Gastroesophageal sphincter (tissue), 4 donors: ENCODE measurements at regions not wholly inside any gene's neighbourhood (a gene's known extent, or its start where the extent isn't known, plus 50 kb on each side); places are given as distances from the start of the nearest gene placed in this dataset.

Source experiments
- ATAC-seq: fragments of 150-250 bp; one replicate; pipeline ENCODE4 v1.9.1; 2016; ENCODE audit warnings: mild to moderate bottlenecking, moderate library complexity
- H3K27ac ChIP-seq, 4 donors: fragments of 200-600 bp; sonication (generic) in 3 of 4; 1 replicate in 3 of 4; 2 replicates in 1 of 4; pipeline ENCODE4 v1.5.1; 2016 to 2019
- H3K27me3 ChIP-seq: fragments of 200-600 bp; sonication (generic); one replicate; pipeline ENCODE4 v1.5.1; 2019
- H3K36me3 ChIP-seq, 2 donors: fragments of 200-600 bp; sonication (generic); one replicate each; pipeline ENCODE4 v1.5.1; 2019; ENCODE audit warnings: control low read depth in 1 of 2
- H3K4me1 ChIP-seq, 3 donors: fragments of 200-600 bp; sonication (generic); 1 replicate in 2 of 3; 2 replicates in 1 of 3; pipeline ENCODE4 v1.5.1; 2016 to 2019; ENCODE audit warnings: control low read depth in 2 of 3
- H3K4me3 ChIP-seq, 2 donors: fragments of 200-600 bp; sonication (generic); one replicate each; pipeline ENCODE4 v1.5.1; 2019; ENCODE audit warnings: mild to moderate bottlenecking in 1 of 2, moderate library complexity in 1 of 2
- H3K9me3 ChIP-seq, 3 donors: fragments of 200-600 bp; sonication (generic); one replicate each; pipeline ENCODE4 v1.5.1; 2017 to 2019; ENCODE audit warnings: control low read depth in 2 of 3
- EP300 ChIP-seq: sonication (generic); formaldehyde crosslinking; IDR thresholded peaks from one replicate; pipeline ENCODE4 v1.6.1; 2017; ENCODE audit warnings: antibody characterized with exemption, mild to moderate bottlenecking
- POLR2A ChIP-seq, 2 donors: fragments of 450-650 bp; IDR thresholded peaks; one replicate each; pipeline ENCODE4 v1.6.1; 2017; ENCODE audit warnings: antibody characterized with exemption in 2 of 2, mild to moderate bottlenecking in 2 of 2, moderate library complexity in 1 of 2
- POLR2AphosphoS5 ChIP-seq: sonication (generic); formaldehyde crosslinking; IDR thresholded peaks from one replicate; pipeline ENCODE4 v1.6.1; 2017; ENCODE audit warnings: antibody characterized with exemption
- WGBS, 2 donors: methylation state at CpG; one replicate each; pipeline ENCODE4 v1.1.5; 2018; ENCODE audit warnings: low coverage in 1 of 2; 5-methylcytosine and 5-hydroxymethylcytosine counted together
- TF ChIP-seq, protein P1 (sequence below), 4 experiments: fragments of 200-600 bp in 2 of 4; fragments of 450-650 bp in 2 of 4; sonication (generic) in 1 of 4; IDR thresholded peaks; one replicate each; pipeline ENCODE4 v1.5.1; 2017 to 2019; ENCODE audit warnings: antibody characterized with exemption in 4 of 4, mild to moderate bottlenecking in 2 of 4, moderate library complexity in 2 of 4

DNA sequence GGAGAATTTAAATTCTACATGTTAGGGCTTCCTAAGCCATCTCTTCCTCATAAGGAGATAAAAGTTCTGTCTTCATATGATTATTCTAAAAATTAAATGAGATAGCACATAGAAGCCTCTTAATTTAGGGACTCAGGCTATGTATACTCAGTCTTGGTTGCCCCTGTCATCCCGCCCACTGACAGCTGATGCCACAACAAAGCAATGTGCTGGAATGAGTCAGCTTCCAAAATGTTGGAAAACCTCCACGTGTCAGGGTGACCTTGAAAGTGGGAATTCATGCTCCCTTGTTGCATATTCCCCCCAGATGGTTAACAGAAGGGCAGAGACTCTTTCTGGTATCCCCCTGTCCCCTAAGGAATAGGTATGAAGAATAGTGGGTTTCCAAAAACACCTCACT is 238.0 kb upstream of the DDHD1 start:
- WGBS, 2 donors = 64% methylated on average over 2 of the region's 2 CpGs; no CpG with 5 or more reads in 1 of the 2 donors
- ATAC-seq = no peak
- Histone ChIP-seq H3K4me3 (no peak overlapping the region), H3K4me1 (no peaks in the 10 kb centered on the region), H3K27ac (no peak overlapping the region), H3K9me3 (peaks cover 0 to 13% (median 0%) of the 10 kb centered on the region in 3 donors), H3K36me3 (no peaks in the 10 kb centered on the region), H3K27me3 (no peaks in the 10 kb centered on the region)
- TF ChIP-seq EP300 (no peak), POLR2AphosphoS5 (no peak), POLR2A (IDR thresholded peaks at IDR 0.05) (no peak)
- TF ChIP-seq, protein P1, sequence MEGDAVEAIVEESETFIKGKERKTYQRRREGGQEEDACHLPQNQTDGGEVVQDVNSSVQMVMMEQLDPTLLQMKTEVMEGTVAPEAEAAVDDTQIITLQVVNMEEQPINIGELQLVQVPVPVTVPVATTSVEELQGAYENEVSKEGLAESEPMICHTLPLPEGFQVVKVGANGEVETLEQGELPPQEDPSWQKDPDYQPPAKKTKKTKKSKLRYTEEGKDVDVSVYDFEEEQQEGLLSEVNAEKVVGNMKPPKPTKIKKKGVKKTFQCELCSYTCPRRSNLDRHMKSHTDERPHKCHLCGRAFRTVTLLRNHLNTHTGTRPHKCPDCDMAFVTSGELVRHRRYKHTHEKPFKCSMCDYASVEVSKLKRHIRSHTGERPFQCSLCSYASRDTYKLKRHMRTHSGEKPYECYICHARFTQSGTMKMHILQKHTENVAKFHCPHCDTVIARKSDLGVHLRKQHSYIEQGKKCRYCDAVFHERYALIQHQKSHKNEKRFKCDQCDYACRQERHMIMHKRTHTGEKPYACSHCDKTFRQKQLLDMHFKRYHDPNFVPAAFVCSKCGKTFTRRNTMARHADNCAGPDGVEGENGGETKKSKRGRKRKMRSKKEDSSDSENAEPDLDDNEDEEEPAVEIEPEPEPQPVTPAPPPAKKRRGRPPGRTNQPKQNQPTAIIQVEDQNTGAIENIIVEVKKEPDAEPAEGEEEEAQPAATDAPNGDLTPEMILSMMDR (IDR thresholded peaks at IDR 0.05) = no peak

DNA sequence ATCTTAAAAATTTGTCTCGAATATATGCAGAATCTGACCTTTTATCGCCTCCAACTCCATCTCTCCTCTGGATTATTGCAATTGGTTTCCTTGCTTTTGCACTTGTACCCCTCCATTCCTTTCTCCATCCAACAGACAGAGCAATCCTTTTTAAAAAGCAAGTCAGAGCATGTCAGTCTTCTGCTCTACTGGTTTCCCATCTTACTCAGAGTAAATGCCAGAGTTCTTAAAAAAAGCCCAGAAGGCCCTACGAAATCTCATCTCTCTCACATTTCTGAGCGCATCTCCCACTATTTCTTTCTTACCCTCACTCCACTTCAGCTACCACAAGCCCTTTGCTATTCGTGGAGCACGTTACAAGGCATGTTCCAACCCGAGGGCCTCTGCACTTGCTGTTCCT is 236.9 kb upstream of the DDHD1 start:
- H3K9me3 ChIP-seq = peaks cover 0 to 7% (median 0%) of the 10 kb centered on the region in 3 donors
- 90 to 94% methylated on average over 7 of the region's 7 CpGs for WGBS, 2 donors
- no peaks in the 10 kb centered on the region for H3K27me3 ChIP-seq
- H3K36me3 ChIP-seq = no peaks in the 10 kb centered on the region
- no peak overlapping the region for H3K4me3 ChIP-seq
- H3K27ac ChIP-seq = no peak overlapping the region
- no peak for ATAC-seq
- no peak for TF ChIP-seq POLR2A (IDR thresholded peaks at IDR 0.05)
- TF ChIP-seq EP300 = no peak
- TF ChIP-seq, protein P1 (IDR thresholded peaks at IDR 0.05) = no peak
- TF ChIP-seq POLR2AphosphoS5 = no peak
- no peaks in the 10 kb centered on the region for H3K4me1 ChIP-seq

GRCh38 chr14:53389202-53389601 is 236.1 kb upstream of the DDHD1 start:
- no peak for ATAC-seq
- Histone ChIP-seq H3K9me3 (no peaks in the 10 kb centered on the region), H3K36me3 (no peaks in the 10 kb centered on the region), H3K4me1 (no peaks in the 10 kb centered on the region), H3K27ac (no peak overlapping the region), H3K27me3 (no peaks in the 10 kb centered on the region), H3K4me3 (no peak overlapping the region)
- 33 to 82% methylated on average over 1 of the region's 1 CpG for WGBS, 2 donors
- TF ChIP-seq EP300 (no peak), POLR2A (IDR thresholded peaks at IDR 0.05) (no peak), POLR2AphosphoS5 (no peak)
- TF ChIP-seq, protein P1 (IDR thresholded peaks at IDR 0.05) = no peak

GRCh38 chr14:53386362-53386761 is 233.2 kb upstream of the DDHD1 start:
- WGBS, 2 donors = 94 to 100% methylated on average over 3 to 4 of the region's 4 CpGs
- no peak for ATAC-seq
- no peaks in the 10 kb centered on the region for H3K36me3 ChIP-seq
- no peak for TF ChIP-seq POLR2AphosphoS5
- TF ChIP-seq, protein P1 (IDR thresholded peaks at IDR 0.05) = no peak
- no peak for TF ChIP-seq EP300
- TF ChIP-seq POLR2A (IDR thresholded peaks at IDR 0.05) = no peak
- no peaks in the 10 kb centered on the region for H3K9me3 ChIP-seq
- no peak overlapping the region for H3K4me3 ChIP-seq
- H3K4me1 ChIP-seq = no peaks in the 10 kb centered on the region
- no peaks in the 10 kb centered on the region for H3K27me3 ChIP-seq
- H3K27ac ChIP-seq = no peak overlapping the region

DNA sequence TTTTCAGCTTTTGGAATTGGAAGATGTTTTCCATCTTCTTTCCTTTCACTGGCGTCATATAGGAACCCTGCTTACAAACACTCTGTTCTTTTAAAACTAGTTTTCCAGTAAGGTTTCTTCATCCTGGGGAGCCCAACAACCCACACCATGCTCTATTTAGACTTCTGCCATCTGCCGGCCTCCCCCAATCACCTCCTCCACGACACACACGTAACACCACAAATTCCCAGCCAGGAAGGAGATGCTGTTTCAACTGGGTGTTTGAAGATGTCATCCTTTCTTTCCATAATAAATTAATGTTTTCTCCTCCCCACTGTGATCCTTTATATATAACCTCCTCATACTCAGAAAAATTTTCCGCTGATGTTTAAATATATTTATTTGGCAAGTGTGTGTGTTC is 231.4 kb upstream of the DDHD1 start:
- 62 to 81% methylated on average over 5 of the region's 5 CpGs for WGBS, 2 donors
- no peak overlapping the region for H3K27ac ChIP-seq
- ATAC-seq = no peak
- no peaks in the 10 kb centered on the region for H3K27me3 ChIP-seq
- H3K36me3 ChIP-seq = no peaks in the 10 kb centered on the region
- H3K4me1 ChIP-seq = no peaks in the 10 kb centered on the region
- no peak overlapping the region for H3K4me3 ChIP-seq
- TF ChIP-seq POLR2AphosphoS5 (no peak), POLR2A (IDR thresholded peaks at IDR 0.05) (no peak), EP300 (no peak)
- TF ChIP-seq, protein P1 (IDR thresholded peaks at IDR 0.05) = no peak
- H3K9me3 ChIP-seq = no peaks in the 10 kb centered on the region
